ENCODE measurements at regions not wholly inside any gene's neighbourhood (a gene's known extent, or its start where the extent isn't known, plus 50 kb on each side); places are given as distances from the start of the nearest gene placed in this dataset.

- no peak overlapping the region for H3K4me3 Mint-ChIP-seq
- H3K9me3 Mint-ChIP-seq: peaks cover 11% of the 10 kb centered on the region
- Histone ChIP-seq H3K4me1 (ENCODE audit: control insufficient read depth, insufficient read depth, low read length) (no peaks in the 10 kb centered on the region), H3K27ac (ENCODE audit: low read depth, low read length) (no peak overlapping the region), H3K27me3 (ENCODE audit: control insufficient read depth, insufficient read depth, low read length, poor library complexity, severe bottlenecking) (no peaks in the 10 kb centered on the region), H3K9ac (ENCODE audit: extremely low read depth, low read length, poor library complexity, severe bottlenecking) (no peak overlapping the region), H3K4me3 (ENCODE audit: low read length) (no peak overlapping the region), H3K36me3 (ENCODE audit: control insufficient read depth, insufficient read depth, low read length) (no peaks in the 10 kb centered on the region), H3K9me3 (ENCODE audit: control insufficient read depth, low read length) (peaks cover 7% of the 10 kb centered on the region)
- H3K27ac Mint-ChIP-seq: no peak overlapping the region
- H3K27me3 Mint-ChIP-seq (ENCODE audit: insufficient read depth): no peaks in the 10 kb centered on the region
- no peak for DNase-seq
- no peak for TF ChIP-seq CTCF (conservative IDR thresholded peaks at IDR 0.05)
- H3K4me1 Mint-ChIP-seq: no peaks in the 10 kb centered on the region
- no peaks in the 10 kb centered on the region for H3K36me3 Mint-ChIP-seq (ENCODE audit: low read depth)
- WGBS, 2 experiments (ENCODE audit: insufficient coverage in 1 of 2, insufficient read length in 1 of 2): 92 to 93% methylated on average over 2 of the region's 4 CpGs
Measured at GRCh38 chr2:53561155-53561554, 206.4 kb upstream of the CHAC2 start.

- Histone ChIP-seq H3K36me3 (ENCODE audit: control insufficient read depth, insufficient read depth, low read length) (no peaks in the 10 kb centered on the region), H3K27ac (ENCODE audit: low read depth, low read length) (no peak overlapping the region), H3K4me1 (ENCODE audit: control insufficient read depth, insufficient read depth, low read length) (no peaks in the 10 kb centered on the region), H3K9me3 (ENCODE audit: control insufficient read depth, low read length) (peaks cover 7% of the 10 kb centered on the region), H3K4me3 (ENCODE audit: low read length) (no peak overlapping the region), H3K27me3 (ENCODE audit: control insufficient read depth, insufficient read depth, low read length, poor library complexity, severe bottlenecking) (no peaks in the 10 kb centered on the region), H3K9ac (ENCODE audit: extremely low read depth, low read length, poor library complexity, severe bottlenecking) (no peak overlapping the region)
- Mint-ChIP-seq H3K36me3 (ENCODE audit: low read depth) (no peaks in the 10 kb centered on the region), H3K27ac (no peak overlapping the region), H3K27me3 (ENCODE audit: insufficient read depth) (no peaks in the 10 kb centered on the region), H3K4me3 (no peak overlapping the region), H3K4me1 (no peaks in the 10 kb centered on the region), H3K9me3 (peaks cover 11% of the 10 kb centered on the region)
- 87 to 89% methylated on average over 1 to 2 of the region's 2 CpGs for WGBS, 2 experiments (ENCODE audit: insufficient coverage in 1 of 2, insufficient read length in 1 of 2)
- DNase-seq: no peak
- no peak for TF ChIP-seq CTCF (conservative IDR thresholded peaks at IDR 0.05)
Measured at GRCh38 chr2:53559302-53559966, 208.2 kb upstream of the CHAC2 start.

- no peak for TF ChIP-seq CTCF (conservative IDR thresholded peaks at IDR 0.05)
- Mint-ChIP-seq H3K36me3 (ENCODE audit: low read depth) (no peaks in the 10 kb centered on the region), H3K4me3 (no peak overlapping the region), H3K27me3 (ENCODE audit: insufficient read depth) (no peaks in the 10 kb centered on the region), H3K27ac (no peak overlapping the region), H3K4me1 (no peaks in the 10 kb centered on the region), H3K9me3 (peaks cover 11% of the 10 kb centered on the region)
- WGBS, 2 experiments (ENCODE audit: insufficient coverage in 1 of 2, insufficient read length in 1 of 2): 100% methylated on average over 1 of the region's 2 CpGs; no CpG with 5 or more reads in 1 of the 2 experiments
- Histone ChIP-seq H3K9me3 (ENCODE audit: control insufficient read depth, low read length) (peaks cover 7% of the 10 kb centered on the region), H3K36me3 (ENCODE audit: control insufficient read depth, insufficient read depth, low read length) (no peaks in the 10 kb centered on the region), H3K4me1 (ENCODE audit: control insufficient read depth, insufficient read depth, low read length) (no peaks in the 10 kb centered on the region), H3K27me3 (ENCODE audit: control insufficient read depth, insufficient read depth, low read length, poor library complexity, severe bottlenecking) (no peaks in the 10 kb centered on the region), H3K9ac (ENCODE audit: extremely low read depth, low read length, poor library complexity, severe bottlenecking) (no peak overlapping the region), H3K27ac (ENCODE audit: low read depth, low read length) (no peak overlapping the region), H3K4me3 (ENCODE audit: low read length) (no peak overlapping the region)
- DNase-seq: no peak
Measured at GRCh38 chr2:53558867-53559266, 208.7 kb upstream of the CHAC2 start.
